Adrenal gland (tissue), 9 donors: ENCODE measurements at regions not wholly inside any gene's neighbourhood (a gene's known extent, or its start where the extent isn't known, plus 50 kb on each side); places are given as distances from the start of the nearest gene placed in this dataset.

Experiments used
- DNase-seq, 7 donors: peaks; one replicate each; pipeline ENCODE4 v3.0.0-alpha.2; 2019 to 2020
- H3K27ac ChIP-seq, 5 donors: fragments of 200-600 bp; sonication (generic) in 4 of 5; 1 replicate in 3 of 5; 2 replicates in 2 of 5; pipeline versions ENCODE4 v1.5.1 to v1.8.0; 2016 to 2020; ENCODE audit warnings: mild to moderate bottlenecking in 1 of 5
- H3K27me3 ChIP-seq: fragments of 200-600 bp; 2 replicates; pipeline ENCODE4 v1.8.0; 2021
- H3K36me3 ChIP-seq, 2 donors: fragments of 200-600 bp; replicated peaks in 1 of 2; 1 replicate in 1 of 2; 2 replicates in 1 of 2; pipeline versions ENCODE4 v1.5.1 to v1.8.0; 2018 to 2022
- H3K4me1 ChIP-seq, 2 donors: fragments of 200-600 bp; replicated peaks in 1 of 2; 1 replicate in 1 of 2; 2 replicates in 1 of 2; pipeline versions ENCODE4 v1.5.1 to v1.8.0; 2018 to 2021
- H3K4me3 ChIP-seq, 4 donors: fragments of 200-600 bp; sonication (generic) in 3 of 4; one replicate each; pipeline ENCODE4 v1.5.1; 2016 to 2018
- H3K9me3 ChIP-seq, 3 donors: fragments of 200-600 bp; sonication (generic) in 1 of 3; replicated peaks in 1 of 3; 1 replicate in 2 of 3; 2 replicates in 1 of 3; pipeline versions ENCODE4 v1.5.1 to v1.8.0; 2016 to 2021
- CTCF ChIP-seq, 6 experiments: fragments of 450-650 bp in 4 of 6; fragments of 200-600 bp in 2 of 6; sonication (generic) in 1 of 6; IDR thresholded peaks; 1 replicate in 5 of 6; 2 replicates in 1 of 6; pipeline versions ENCODE4 v1.5.1 to v1.8.0; 2016 to 2021; ENCODE audit warnings: antibody characterized with exemption in 6 of 6, mild to moderate bottlenecking in 2 of 6, moderate library complexity in 1 of 6
- POLR2A ChIP-seq, 2 donors: fragments of 450-650 bp; IDR thresholded peaks; one replicate each; pipeline ENCODE4 v1.6.1; 2017; ENCODE audit warnings: antibody characterized with exemption in 2 of 2, mild to moderate bottlenecking in 2 of 2, moderate library complexity in 1 of 2
- WGBS, 4 donors: extraction: QIAGEN DNeasy Blood & Tissue Kit in 2 of 4; methylation state at CpG; one replicate each; pipeline versions ENCODE4 v1.1.5 to v1.1.7; 2013 to 2017; 5-methylcytosine and 5-hydroxymethylcytosine counted together
- intact Hi-C, 2 donors: fragments of 100-400 bp; cut with DNase I; formaldehyde crosslinking; loops; one replicate each; pipeline versions ENCODE4 v1.14.1 to v1.15.0; 2022 to 2023
- small RNA-seq, 2 donors: library from RNA; depleted of rRNA; stranded (forward); fragments of <200 nt; gene quantifications; one replicate each; pipeline ENCODE3, GENCODE V24; 2016
- donor health status: healthy with polysubstance abuse.
- donor health status: Bipolar disorder and iron deficiency.
- donor health status: DM: yes; HTN: yes; CAD: no.
- donor health status: DM: no; HTN: no; CAD: no.
- donor health status: DM: no; HTN: no; CAD: no.

GRCh38 chr4:92252846-92253245 is 50.9 kb upstream of the GRID2 start:
- no peak for DNase-seq
- no peaks in the 10 kb centered on the region for H3K36me3 ChIP-seq
- no peak overlapping the region for H3K4me3 ChIP-seq
- no peak overlapping the region for H3K27ac ChIP-seq
- intact Hi-C loops, result no loop called here
- TF ChIP-seq POLR2A (IDR thresholded peaks at IDR 0.05) (no peak), CTCF (IDR thresholded peaks at IDR 0.05) (no peak)
- H3K9me3 ChIP-seq, result no peaks in the 10 kb centered on the region
- no peaks in the 10 kb centered on the region for H3K4me1 ChIP-seq
- H3K27me3 ChIP-seq, result no peaks in the 10 kb centered on the region
- 74 to 83% (median 82%) methylated on average over 3 of the region's 3 CpGs for WGBS, 4 donors

- Histone ChIP-seq H3K4me1 (no peaks in the 10 kb centered on the region), H3K4me3 (no peak overlapping the region), H3K27ac (no peak overlapping the region), H3K9me3 (no peaks in the 10 kb centered on the region), H3K27me3 (no peaks in the 10 kb centered on the region), H3K36me3 (no peaks in the 10 kb centered on the region)
- intact Hi-C loops, result no loop called here
- DNase-seq, result no peak
- TF ChIP-seq CTCF (IDR thresholded peaks at IDR 0.05) (no peak), POLR2A (IDR thresholded peaks at IDR 0.05) (no peak)
- WGBS, 4 donors, result 70 to 88% (median 84%) methylated on average over 1 of the region's 1 CpG; no CpG with 5 or more reads in 1 of the 4 donors
Observed at GRCh38 chr4:92253550-92253949, 50.2 kb upstream of the GRID2 start.

Small RNA genes lying in the stretch of these regions (small RNA-seq; reads per million reads assigned to genes)
- gene KRT19P6, result 0 reads per million in 2 donors
